K562 (cell line): ENCODE measurements at regions not wholly inside any gene's neighbourhood (a gene's known extent, or its start where the extent isn't known, plus 50 kb on each side); places are given as distances from the start of the nearest gene placed in this dataset.

Source experiments
- NFYB ChIP-seq: IDR thresholded peaks from 2 replicates; pipeline ENCODE4 v1.6.1; 2011; ENCODE audit warnings: mild to moderate bottlenecking, moderate library complexity; ENCODE audit not compliant: insufficient read length; ENCODE audit errors: extremely low read depth
- ZBTB1 ChIP-seq: sonication (generic); formaldehyde crosslinking; IDR thresholded peaks from 2 replicates; pipeline ENCODE4 v1.8.1; 2023; ENCODE audit warnings: missing genetic modification reagents, low read depth, mild to moderate bottlenecking, borderline replicate concordance
- ZBTB17 ChIP-seq: fragments of 450-650 bp; formaldehyde crosslinking; IDR thresholded peaks from 2 replicates; pipeline ENCODE4 v1.4.0; 2020; ENCODE audit warnings: mild to moderate bottlenecking
- TF ChIP-seq, protein P1 (sequence below), 3 experiments: IDR thresholded peaks in 2 of 3; conservative IDR thresholded peaks in 1 of 3; 2 replicates each; pipeline ENCODE4 v1.5.1; 2011 to 2012; ENCODE audit warnings: low read length in 3 of 3, mild to moderate bottlenecking in 3 of 3, control low read depth in 2 of 3, improper control_type of control experiment in 1 of 3, inconsistent platforms in 1 of 3, low read depth in 1 of 3, mixed read lengths in 1 of 3, moderate library complexity in 1 of 3; ENCODE audit not compliant: insufficient read depth in 2 of 3
- TF ChIP-seq, protein P2 (sequence below): fragments of 250-450 bp; sonication (Bioruptor Pico); IDR thresholded peaks from 2 replicates; pipeline ENCODE4 v1.9.0; 2021; ENCODE audit warnings: mild to moderate bottlenecking, inconsistent platforms
- TF ChIP-seq, protein P3 (sequence below): fragments of 450-650 bp; formaldehyde crosslinking; IDR thresholded peaks from 2 replicates; pipeline ENCODE4 v1.4.0; 2020; ENCODE audit warnings: mild to moderate bottlenecking, moderate library complexity
- TF ChIP-seq, protein P4 (sequence below), 2 experiments: fragments of 450-650 bp; formaldehyde crosslinking in 1 of 2; IDR thresholded peaks; 2 replicates each; pipeline versions ENCODE4 v1.4.0 to v1.6.1; 2014 to 2020; ENCODE audit warnings: mild to moderate bottlenecking in 2 of 2, borderline replicate concordance in 1 of 2, low read depth in 1 of 2

DNA sequence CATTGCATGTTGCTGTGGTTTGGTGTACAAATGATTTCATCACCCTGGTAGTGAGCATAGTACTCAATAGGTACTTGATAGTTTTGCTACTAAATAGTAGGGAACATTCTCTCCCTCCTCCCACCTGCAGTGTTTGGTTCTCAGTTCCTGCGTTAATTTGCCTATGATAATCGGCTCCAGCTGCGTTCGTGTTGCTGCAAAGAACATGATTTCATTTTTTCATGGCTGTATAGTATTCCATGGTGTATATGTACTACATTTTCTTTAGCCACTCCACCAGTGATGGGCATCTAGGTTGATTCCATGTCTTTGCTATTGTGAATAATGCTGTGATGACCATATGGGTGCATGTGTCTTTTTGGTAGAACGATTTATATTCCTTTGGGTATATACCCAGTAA, 903.4 kb downstream of the TTLL7 start:
- TF ChIP-seq, protein P1, sequence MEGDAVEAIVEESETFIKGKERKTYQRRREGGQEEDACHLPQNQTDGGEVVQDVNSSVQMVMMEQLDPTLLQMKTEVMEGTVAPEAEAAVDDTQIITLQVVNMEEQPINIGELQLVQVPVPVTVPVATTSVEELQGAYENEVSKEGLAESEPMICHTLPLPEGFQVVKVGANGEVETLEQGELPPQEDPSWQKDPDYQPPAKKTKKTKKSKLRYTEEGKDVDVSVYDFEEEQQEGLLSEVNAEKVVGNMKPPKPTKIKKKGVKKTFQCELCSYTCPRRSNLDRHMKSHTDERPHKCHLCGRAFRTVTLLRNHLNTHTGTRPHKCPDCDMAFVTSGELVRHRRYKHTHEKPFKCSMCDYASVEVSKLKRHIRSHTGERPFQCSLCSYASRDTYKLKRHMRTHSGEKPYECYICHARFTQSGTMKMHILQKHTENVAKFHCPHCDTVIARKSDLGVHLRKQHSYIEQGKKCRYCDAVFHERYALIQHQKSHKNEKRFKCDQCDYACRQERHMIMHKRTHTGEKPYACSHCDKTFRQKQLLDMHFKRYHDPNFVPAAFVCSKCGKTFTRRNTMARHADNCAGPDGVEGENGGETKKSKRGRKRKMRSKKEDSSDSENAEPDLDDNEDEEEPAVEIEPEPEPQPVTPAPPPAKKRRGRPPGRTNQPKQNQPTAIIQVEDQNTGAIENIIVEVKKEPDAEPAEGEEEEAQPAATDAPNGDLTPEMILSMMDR (IDR thresholded peaks at IDR 0.05 in 2 of 3, conservative IDR thresholded peaks at IDR 0.05 in 1 of 3; ENCODE audit: insufficient read depth in 2 of 3, low read depth in 1 of 3, low read length in 3 of 3) = no peak
- TF ChIP-seq ZBTB17 (CRISPR knock-in tag) (no peak), NFYB (no peak), ZBTB1 (CRISPR knock-in tag) (no peak)
- TF ChIP-seq, protein P2, sequence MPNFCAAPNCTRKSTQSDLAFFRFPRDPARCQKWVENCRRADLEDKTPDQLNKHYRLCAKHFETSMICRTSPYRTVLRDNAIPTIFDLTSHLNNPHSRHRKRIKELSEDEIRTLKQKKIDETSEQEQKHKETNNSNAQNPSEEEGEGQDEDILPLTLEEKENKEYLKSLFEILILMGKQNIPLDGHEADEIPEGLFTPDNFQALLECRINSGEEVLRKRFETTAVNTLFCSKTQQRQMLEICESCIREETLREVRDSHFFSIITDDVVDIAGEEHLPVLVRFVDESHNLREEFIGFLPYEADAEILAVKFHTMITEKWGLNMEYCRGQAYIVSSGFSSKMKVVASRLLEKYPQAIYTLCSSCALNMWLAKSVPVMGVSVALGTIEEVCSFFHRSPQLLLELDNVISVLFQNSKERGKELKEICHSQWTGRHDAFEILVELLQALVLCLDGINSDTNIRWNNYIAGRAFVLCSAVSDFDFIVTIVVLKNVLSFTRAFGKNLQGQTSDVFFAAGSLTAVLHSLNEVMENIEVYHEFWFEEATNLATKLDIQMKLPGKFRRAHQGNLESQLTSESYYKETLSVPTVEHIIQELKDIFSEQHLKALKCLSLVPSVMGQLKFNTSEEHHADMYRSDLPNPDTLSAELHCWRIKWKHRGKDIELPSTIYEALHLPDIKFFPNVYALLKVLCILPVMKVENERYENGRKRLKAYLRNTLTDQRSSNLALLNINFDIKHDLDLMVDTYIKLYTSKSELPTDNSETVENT (CRISPR knock-in tag) = no peak
- TF ChIP-seq, protein P3, sequence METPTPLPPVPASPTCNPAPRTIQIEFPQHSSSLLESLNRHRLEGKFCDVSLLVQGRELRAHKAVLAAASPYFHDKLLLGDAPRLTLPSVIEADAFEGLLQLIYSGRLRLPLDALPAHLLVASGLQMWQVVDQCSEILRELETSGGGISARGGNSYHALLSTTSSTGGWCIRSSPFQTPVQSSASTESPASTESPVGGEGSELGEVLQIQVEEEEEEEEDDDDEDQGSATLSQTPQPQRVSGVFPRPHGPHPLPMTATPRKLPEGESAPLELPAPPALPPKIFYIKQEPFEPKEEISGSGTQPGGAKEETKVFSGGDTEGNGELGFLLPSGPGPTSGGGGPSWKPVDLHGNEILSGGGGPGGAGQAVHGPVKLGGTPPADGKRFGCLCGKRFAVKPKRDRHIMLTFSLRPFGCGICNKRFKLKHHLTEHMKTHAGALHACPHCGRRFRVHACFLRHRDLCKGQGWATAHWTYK (CRISPR knock-in tag) = no peak
- TF ChIP-seq, protein P4, sequence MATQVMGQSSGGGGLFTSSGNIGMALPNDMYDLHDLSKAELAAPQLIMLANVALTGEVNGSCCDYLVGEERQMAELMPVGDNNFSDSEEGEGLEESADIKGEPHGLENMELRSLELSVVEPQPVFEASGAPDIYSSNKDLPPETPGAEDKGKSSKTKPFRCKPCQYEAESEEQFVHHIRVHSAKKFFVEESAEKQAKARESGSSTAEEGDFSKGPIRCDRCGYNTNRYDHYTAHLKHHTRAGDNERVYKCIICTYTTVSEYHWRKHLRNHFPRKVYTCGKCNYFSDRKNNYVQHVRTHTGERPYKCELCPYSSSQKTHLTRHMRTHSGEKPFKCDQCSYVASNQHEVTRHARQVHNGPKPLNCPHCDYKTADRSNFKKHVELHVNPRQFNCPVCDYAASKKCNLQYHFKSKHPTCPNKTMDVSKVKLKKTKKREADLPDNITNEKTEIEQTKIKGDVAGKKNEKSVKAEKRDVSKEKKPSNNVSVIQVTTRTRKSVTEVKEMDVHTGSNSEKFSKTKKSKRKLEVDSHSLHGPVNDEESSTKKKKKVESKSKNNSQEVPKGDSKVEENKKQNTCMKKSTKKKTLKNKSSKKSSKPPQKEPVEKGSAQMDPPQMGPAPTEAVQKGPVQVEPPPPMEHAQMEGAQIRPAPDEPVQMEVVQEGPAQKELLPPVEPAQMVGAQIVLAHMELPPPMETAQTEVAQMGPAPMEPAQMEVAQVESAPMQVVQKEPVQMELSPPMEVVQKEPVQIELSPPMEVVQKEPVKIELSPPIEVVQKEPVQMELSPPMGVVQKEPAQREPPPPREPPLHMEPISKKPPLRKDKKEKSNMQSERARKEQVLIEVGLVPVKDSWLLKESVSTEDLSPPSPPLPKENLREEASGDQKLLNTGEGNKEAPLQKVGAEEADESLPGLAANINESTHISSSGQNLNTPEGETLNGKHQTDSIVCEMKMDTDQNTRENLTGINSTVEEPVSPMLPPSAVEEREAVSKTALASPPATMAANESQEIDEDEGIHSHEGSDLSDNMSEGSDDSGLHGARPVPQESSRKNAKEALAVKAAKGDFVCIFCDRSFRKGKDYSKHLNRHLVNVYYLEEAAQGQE (IDR thresholded peaks at IDR 0.05; ENCODE audit: borderline replicate concordance) = no peak
- TF ChIP-seq, protein P4 (CRISPR knock-in tag; IDR thresholded peaks at IDR 0.05; ENCODE audit: low read depth) = no peak
